Peyer's patch (tissue), 4 donors: ENCODE measurements at regions not wholly inside any gene's neighbourhood (a gene's known extent, or its start where the extent isn't known, plus 50 kb on each side); places are given as distances from the start of the nearest gene placed in this dataset.

Experiments used
- POLR2A ChIP-seq, 2 donors: fragments of 450-650 bp; IDR thresholded peaks; one replicate each; pipeline ENCODE4 v1.5.1; 2017; ENCODE audit warnings: antibody characterized with exemption in 2 of 2, mild to moderate bottlenecking in 2 of 2, moderate library complexity in 2 of 2
- TF ChIP-seq, protein P1 (sequence below), 6 experiments: fragments of 450-650 bp in 4 of 6; fragments of 200-600 bp in 2 of 6; sonication (generic) in 1 of 6; IDR thresholded peaks; one replicate each; pipeline ENCODE4 v1.5.1; 2017 to 2019; ENCODE audit warnings: antibody characterized with exemption in 6 of 6, mild to moderate bottlenecking in 3 of 6, moderate library complexity in 1 of 6

GRCh38 chr21:16976193-16976592, 536.6 kb upstream of the CXADR start:
- TF ChIP-seq, protein P1, sequence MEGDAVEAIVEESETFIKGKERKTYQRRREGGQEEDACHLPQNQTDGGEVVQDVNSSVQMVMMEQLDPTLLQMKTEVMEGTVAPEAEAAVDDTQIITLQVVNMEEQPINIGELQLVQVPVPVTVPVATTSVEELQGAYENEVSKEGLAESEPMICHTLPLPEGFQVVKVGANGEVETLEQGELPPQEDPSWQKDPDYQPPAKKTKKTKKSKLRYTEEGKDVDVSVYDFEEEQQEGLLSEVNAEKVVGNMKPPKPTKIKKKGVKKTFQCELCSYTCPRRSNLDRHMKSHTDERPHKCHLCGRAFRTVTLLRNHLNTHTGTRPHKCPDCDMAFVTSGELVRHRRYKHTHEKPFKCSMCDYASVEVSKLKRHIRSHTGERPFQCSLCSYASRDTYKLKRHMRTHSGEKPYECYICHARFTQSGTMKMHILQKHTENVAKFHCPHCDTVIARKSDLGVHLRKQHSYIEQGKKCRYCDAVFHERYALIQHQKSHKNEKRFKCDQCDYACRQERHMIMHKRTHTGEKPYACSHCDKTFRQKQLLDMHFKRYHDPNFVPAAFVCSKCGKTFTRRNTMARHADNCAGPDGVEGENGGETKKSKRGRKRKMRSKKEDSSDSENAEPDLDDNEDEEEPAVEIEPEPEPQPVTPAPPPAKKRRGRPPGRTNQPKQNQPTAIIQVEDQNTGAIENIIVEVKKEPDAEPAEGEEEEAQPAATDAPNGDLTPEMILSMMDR (IDR thresholded peaks at IDR 0.05) = no peak
- no peak for TF ChIP-seq POLR2A (IDR thresholded peaks at IDR 0.05)
